ENCODE measurements at regions not wholly inside any gene's neighbourhood (a gene's known extent, or its start where the extent isn't known, plus 50 kb on each side); places are given as distances from the start of the nearest gene placed in this dataset.
"Not testable (repeated sequence)": the region's sequence is repeated elsewhere in the genome, so short reads cannot be mapped to it uniquely, and the experiment has no call there.

DNA sequence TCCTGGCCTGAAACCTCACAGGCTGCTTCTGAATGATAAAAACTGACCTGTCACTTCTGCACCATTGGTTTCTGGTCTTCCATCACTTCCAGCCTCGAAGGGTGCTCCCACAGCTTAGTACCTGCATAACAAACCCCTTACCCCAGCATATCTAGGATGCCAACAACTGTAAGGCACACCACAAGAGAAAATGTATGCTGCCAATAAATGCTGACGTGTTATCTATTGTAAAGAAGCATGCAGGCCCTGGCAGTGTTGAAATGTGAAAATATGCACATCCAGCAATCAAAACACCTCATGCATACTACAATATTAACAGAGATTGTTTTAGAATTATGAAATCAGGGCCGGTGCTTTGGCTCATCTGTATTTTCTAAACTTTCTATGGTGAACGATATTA lies 242.0 kb upstream of the NSMCE3 start:
- DNase-seq (ENCODE audit: low read depth in 2 of 2) = no peak

DNA sequence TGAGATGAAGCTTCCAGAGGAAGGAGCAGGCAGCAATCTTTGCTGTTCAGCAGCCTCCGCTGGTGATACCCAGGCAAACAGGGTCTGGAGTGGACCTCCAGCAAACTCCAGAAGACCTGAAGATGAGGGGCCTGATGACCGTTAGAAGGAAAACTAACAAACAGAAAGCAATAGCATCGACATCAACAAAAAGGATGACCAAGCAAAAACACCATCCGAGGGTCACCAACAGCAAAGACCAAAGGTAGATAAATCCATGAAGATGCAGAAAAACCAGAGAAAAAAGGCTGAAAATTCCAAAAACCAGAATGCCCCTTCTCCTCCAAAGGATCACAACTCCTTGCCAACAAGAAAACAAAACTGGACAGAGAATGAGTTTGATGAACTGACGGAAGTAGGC lies 235.9 kb upstream of the NSMCE3 start:
- DNase-seq (ENCODE audit: low read depth in 2 of 2) = not testable (repeated sequence)

DNA sequence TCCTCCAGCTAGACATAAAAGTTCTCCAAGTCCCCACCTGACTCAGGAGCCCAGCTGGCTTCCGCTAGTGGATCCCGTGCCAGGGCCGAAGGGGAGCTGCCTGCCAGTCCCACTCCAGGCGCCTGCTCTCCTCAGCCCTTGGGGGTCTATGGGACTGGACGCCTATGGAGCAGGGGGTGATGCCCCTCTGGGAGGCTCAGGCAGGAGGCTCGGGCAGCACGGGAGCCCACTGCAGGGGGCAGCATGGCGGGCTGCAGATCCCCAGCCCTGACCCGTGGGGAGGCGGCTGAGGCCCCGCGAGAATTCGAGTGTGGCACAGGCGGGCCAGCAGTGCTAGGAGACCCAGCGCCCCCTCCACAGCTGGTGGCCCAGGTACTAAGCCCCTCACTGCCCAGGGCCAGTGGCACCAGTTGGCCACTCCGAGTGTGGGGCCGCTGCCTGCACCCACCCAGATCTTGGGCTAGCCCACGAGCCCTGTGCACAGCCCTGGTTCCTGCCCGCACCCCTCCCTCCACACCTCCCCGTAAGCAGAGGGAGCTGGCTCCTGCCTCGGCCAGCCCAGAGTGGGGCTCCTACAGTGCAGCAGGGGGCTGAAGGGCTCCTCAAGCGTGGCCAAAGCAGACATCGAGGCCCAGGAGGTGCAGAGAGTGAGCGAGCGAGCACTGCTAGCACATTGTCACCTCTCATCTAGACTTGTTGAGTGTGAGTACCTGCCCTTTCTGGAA lies 221.3 kb upstream of the NSMCE3 start:
- no peak for DNase-seq (ENCODE audit: low read depth in 2 of 2)

DNA sequence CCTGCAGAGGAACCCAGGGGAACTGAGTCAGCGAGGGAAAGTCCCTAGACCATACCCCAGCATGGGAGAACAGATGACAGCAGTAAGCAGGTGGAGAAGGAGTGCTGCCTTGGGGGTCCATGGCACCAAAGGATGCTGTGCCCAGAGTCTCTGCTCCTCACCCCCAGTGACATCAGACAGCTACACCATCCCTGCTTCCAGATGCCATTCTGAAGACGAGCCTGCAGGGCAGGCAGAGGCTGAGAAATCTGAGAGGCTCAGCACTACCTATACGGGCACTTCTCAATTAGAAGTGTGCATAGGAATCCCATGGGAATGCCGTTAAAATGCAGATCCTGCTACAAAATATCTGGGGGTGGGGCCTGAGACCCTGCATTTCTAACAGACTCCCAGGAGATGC lies 211.3 kb upstream of the NSMCE3 start:
- no peak for DNase-seq (ENCODE audit: low read depth in 2 of 2)

DNA sequence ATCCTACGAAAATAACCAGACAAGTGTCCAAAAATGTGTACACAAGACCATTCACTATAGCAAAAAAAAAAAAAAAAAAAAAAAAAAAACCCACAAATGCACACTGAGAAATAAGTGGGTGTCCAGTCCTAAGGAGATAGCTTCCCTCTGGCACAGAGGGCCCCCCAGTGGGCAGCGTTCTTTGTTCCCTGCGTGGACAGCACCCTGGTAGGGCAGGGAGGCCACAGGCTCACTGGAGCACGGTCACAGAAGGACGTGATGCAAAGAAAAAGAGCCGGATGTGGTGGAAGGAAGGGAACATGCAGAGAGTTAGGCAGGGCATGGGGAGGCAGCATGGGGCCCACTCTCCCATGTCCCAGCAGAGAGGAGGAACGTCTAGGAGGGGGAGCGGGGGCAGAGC lies 210.7 kb upstream of the NSMCE3 start:
- no peak for DNase-seq (ENCODE audit: low read depth in 2 of 2)

DNA sequence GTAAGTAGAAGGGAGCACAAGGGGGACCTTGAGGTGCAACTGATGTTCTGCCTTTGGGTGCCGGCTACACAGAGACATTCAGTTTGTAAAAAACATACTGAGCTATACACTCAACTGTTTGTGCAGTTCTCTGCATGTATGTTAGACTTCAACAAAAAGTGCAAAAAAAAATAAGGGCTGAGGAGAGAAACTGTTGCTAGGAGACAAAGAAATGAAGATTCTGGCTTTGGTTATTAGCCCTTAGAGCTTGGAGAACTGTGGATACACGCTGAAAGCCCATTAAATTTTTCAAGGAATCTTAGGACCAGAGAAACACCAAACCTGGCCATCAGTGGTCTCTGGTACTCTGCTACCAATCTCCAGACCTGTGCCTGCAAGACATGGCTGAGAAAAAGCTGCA lies 207.6 kb upstream of the NSMCE3 start:
- DNase-seq (ENCODE audit: low read depth in 2 of 2) = no peak

DNA sequence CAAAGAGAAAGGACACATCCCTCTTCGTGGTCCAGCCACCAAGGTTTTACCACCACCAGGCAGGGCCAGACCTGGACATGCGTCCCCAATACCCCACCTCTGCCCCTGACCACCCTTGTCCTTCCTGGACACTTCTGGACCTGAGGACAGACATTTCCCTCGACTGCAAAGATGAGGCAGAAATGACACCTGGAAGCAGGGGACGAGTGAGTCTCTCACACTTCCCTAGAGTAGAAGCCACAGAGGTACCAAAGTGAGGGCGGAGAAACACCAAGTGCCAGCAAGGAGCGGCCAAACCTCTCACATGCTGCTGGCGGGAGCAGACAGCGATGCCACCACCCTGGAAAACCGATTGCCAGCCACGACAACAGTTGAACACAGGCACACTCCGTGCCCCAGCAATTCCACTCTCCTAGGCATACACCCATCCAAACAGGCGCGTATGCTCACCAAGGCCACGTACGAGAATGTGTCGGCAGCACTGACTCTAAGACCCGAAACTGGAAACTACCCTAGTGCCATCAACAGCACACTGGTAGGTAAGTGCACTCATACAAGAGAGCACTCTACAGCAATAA lies 207.0 kb upstream of the NSMCE3 start:
- no peak for DNase-seq (ENCODE audit: low read depth in 2 of 2)

DNA sequence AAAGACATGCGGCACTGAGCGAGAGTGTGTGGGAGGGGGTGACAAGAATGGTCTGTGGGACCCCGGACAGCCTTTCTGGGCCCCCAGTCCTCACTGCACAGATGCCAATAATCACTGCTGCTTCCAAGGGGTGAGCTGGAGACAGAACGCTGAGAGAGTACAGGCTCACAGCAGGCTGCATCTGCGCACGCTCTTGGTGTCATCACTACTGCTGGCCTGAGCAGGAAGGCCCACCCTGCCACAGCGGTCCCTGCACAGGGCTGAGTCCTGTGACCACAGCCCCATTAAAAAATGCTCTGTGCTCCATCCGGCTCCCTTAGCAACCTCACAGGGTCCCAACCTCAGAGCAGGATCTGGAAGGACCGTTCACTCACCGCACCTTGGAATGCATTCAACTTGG lies 205.5 kb upstream of the NSMCE3 start:
- DNase-seq (ENCODE audit: low read depth in 2 of 2) = no peak

DNA sequence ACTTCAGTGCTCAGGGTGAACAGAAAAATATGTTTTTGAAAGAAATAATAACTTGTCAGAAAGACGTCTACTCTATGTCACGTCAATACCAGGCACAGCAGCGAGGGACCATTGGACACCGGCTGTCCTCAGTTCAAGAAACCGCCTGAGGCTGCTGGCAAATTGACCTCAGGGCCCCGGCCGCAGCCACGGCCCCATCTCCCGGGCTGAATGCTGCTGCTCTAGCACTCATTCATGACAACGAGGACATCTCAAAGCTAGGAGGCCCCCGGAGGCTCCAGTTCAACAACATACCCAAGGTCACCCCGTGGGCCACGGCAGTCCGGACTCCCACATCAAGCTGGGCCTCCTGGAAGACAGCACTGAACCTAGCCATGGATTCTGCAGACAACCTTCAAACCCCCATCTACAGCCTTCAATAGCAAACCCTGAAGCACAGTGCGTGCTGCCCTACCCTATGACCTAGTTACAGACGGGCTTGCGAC lies 204.0 kb upstream of the NSMCE3 start:
- no peak for DNase-seq (ENCODE audit: low read depth in 2 of 2)

DNA sequence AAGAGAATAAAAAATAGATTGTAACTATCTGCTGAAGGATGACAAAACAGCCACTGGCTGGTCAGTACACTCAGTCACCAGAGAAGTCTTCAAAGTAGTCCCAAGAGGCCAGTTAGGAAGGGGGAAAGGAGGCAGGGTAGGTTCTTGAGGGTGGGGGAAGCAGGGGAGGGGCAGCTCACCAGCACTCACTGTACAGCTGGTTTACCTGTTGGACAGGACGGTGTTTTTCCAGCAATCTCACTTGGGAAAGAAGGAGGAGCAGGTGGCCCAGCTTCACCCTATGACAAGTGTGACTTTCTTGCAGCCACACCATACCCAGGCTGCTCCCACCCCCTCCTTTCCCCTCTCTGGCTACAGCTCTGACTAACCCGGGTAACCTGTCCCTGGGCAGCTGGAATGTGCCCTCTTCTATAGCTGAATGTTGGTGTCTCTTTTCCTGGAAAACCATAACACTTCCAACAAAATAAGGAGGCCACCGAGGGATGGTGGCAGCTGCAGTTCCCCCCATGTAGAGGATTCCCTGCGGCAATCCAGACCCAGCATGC lies 203.4 kb upstream of the NSMCE3 start:
- no peak for DNase-seq (ENCODE audit: low read depth in 2 of 2)

DNA sequence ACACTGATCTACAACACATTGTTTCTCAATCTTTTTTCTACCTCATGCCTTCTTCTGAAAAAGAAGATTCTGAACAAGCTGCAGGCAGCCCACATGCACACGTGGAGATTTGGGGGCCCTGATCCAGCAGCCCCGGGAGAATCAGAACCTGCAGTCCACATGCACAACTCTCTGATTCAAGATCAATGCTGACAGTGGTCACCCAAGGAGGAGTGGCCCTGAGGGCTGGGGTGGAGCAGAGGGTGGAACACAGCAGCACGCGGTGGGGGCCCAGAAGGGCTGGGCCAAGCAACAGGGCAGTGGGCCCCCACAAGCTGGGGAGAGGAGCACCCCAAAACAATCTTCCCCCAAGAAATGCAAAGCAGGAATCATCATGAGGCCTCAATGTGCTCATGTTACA lies 202.1 kb upstream of the NSMCE3 start:
- no peak for DNase-seq (ENCODE audit: low read depth in 2 of 2)

DNA sequence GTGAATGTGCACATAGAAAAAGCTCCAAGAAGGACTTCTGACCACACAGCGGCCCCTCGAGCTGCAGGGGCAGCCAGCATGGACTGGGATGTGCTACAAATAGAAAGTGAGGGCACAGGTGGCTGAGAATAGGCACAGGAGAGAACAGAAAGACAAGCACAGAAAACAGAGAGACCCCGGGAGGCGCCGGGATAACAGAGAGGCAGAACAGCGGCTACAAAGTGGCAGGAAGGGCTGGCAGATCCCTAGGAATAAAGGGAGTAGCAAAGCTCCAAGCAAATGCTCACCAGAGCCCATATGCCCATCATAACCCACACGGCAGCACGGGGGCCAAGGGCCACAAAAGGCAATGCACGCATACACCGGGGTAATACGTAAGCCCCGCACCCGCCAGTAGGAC lies 201.7 kb upstream of the NSMCE3 start:
- DNase-seq (ENCODE audit: low read depth in 2 of 2) = no peak

DNA sequence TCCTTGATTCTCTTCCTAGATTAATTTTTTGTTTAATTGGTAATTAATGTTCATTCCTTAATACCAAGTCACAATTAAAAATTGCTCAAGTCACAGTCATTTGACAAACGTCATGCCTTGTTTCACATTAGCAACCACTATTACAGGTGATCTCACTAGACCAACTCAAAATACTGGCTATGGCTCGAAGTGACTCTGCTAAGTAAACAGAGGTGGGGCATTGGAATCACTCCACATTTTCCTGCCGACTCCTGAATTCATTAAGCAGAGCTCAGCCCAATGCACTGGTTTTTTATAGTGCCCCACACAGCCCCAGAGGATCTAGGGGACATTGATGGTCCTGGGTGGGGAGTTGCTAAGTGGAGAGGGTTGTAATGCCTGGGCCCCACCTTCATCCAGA lies 201.2 kb upstream of the NSMCE3 start:
- no peak for DNase-seq (ENCODE audit: low read depth in 2 of 2)

DNA sequence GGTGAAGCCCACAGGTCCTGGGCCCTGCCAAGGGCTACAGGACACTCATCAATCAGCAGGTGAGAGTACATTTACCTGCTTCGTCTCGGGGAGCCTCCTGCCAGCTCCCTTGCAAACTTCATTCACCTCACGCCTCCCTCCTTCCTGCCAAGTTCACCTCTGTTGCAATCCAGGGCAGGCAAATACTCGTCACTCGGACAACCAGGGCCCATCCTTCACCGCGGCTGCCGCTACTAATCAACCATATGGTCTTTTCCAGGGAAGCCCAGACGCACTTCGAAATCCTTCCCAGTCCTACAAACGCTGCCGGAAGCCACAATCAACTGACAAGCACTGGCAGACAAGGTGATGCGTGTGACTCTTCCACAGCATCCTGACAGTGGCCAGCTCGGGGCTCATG lies 200.7 kb upstream of the NSMCE3 start:
- no peak for DNase-seq (ENCODE audit: low read depth in 2 of 2)

DNA sequence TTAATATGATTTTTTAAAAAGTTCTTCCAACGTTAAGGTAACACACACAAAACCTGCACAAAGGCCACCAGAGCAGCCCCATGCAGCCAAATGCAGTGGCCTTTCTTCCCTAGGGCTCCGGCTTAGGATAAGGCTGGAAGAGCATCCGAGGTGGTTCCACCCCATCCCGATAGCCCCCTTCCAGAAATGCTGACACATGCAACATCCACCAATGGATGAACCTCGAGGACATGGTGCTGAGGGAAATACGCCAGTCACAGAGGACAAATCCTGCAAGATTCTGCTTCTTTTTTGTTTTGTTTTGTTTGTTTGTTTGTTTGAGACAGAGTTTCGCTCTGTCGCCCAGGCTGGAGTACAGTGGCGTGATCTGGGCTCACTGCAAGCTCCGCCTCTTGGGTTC lies 199.3 kb upstream of the NSMCE3 start:
- DNase-seq (ENCODE audit: low read depth in 2 of 2) = no peak

DNA sequence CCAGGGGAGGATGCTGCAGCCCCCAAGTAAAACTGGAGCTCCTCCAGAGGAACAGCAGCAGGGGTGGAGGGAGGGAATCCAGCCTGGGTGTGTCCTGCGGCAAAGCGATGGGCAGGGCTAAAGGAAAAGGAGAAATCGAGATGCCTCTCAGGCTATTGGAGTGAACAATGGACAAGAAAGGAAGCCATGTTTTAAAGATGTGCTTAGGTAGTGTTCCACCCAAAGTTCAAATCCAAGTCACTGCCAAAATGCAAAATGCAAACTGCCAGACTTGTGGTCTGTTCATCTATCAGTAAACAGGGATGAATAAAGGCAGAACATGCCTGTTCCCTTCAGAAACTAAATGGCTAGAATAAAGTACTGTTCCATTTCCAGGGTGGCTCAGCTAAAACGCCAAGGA lies 197.5 kb upstream of the NSMCE3 start:
- DNase-seq (ENCODE audit: low read depth in 2 of 2) = no peak

DNA sequence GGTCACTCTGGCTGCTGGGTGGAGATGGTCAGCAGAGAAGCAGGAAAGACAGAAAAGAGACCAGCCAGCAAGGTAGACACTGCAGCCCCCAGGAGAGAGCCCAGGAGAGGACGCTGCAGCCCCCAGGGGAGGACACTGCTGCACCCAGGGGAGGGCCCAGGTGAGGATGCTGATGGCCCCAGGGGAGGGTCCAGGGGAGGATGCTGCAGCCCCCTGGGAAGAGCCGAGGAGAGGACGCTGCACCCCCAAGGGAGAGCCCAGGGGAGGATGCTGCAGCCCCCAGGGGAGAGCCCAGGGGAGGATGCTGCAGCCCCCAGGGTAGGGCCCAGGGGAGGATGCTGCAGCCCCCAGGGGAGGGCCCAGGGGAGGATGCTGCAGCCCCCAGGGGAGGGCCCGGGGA lies 196.7 kb upstream of the NSMCE3 start:
- DNase-seq (ENCODE audit: low read depth in 2 of 2) = no peak

DNA sequence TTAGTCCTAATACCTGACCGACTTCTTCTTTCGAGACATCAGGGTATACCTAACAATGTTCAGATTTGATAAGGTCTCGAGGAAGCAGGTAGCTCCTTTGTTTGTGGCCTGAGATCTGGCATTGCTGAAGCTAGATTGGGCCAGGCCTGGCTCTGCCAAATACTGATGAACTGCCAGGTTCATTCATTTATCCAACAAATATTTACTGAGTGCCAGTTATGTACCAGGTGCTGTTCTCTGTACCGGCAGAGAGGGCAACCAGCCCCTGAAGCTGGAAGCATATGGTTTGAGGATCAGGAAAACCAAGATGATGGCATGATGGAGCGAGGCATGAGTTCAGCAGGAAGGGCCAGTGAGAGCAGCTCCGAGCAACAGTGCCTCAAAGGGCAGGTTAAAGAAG lies 196.2 kb upstream of the NSMCE3 start:
- DNase-seq (ENCODE audit: low read depth in 2 of 2) = no peak

DNA sequence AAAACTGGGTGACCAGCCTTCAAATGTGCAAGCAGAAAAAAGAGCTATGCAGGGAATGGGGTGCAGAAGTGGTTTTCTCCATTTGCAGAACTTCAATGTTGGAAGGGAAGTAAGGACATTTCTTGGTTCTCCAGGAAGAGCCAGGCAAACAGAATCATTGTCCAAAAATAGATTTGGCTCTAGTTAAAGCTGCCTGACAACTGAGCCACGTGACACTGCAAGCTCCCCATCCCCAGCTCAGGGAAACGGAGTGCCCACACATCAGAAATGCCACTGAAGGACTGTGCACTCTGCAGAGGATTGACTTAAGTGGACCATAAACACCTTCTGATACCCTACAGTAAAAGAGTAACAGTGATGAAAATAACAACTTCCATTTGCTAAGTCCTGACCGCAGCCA lies 195.6 kb upstream of the NSMCE3 start:
- DNase-seq (ENCODE audit: low read depth in 2 of 2) = no peak

DNA sequence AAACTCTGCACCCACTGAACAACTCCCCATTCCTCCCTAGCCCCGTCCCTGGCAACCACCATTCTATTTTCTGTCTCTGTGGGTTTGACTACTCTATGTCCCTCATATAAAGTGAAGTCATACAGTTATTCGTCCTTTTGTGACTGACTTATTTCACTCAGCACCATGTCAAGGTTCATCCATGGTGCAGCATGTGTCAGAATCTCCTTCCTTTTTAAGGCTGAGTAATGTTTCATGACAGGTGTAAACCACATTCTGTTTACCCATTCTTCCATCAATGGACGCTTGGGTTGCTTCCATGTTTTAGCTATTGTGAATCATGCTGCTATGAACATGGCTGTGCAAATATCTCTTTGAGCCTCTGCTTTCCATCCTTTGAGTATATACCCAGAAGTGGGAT lies 192.3 kb upstream of the NSMCE3 start:
- no peak for DNase-seq (ENCODE audit: low read depth in 2 of 2)

DNA sequence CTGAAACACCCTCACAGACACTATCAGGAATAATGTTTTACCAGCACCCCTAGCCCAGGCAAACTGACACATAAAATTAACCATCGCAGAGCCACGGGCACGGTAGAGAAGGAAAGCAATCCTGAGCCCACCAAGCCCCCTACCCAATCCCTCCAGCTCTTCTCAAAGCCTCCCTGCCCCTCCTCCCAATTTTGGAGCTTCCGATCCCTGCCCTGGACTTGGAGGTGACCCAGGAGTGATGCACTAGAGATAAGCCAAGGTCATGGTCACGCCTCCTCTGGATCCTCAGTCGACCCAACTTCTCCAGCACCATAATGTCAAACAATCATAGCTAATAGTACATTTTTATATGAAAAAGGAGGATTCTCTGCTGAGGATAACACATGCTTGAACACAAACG lies 188.7 kb upstream of the NSMCE3 start:
- DNase-seq (ENCODE audit: low read depth in 2 of 2) = no peak

DNA sequence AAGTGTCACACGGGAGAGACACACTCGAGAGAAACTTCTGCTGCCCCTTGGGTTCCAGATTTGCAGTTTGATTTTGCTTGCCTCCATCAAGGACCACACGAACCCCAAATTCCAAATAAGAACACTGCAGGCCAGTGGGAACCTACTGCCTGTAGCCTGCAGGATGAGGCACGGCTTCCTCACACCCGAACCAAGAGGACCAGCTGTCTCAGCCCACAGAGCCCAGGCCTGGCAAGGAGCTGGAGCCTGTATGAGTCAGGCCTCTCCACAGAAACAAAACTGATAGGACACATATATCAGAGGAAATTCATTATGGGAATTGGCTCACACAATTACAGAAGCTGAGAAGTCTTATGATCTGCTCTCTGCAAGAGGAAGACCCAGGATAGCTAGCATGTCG lies 188.1 kb upstream of the NSMCE3 start:
- no peak for DNase-seq (ENCODE audit: low read depth in 2 of 2)

DNA sequence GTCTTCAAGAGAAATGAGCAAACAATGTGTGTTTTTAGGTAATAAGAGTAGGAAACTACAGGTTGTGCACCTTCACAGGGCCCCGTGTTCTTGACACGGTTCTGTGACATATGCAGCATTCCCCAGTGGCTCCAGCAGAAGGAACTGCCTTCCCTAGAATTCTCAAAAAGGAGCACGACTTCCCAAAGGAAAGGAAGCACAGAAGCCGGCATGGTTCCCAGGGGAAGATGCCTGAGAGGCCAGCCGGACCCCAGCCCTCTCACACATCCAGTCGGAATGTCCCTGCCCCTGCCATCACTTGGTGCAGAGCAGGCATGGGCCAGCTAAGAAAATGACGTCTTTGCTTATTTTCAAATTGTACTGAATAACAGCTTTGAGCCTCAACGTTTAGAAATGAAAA lies 187.3 kb upstream of the NSMCE3 start:
- DNase-seq (ENCODE audit: low read depth in 2 of 2) = no peak

DNA sequence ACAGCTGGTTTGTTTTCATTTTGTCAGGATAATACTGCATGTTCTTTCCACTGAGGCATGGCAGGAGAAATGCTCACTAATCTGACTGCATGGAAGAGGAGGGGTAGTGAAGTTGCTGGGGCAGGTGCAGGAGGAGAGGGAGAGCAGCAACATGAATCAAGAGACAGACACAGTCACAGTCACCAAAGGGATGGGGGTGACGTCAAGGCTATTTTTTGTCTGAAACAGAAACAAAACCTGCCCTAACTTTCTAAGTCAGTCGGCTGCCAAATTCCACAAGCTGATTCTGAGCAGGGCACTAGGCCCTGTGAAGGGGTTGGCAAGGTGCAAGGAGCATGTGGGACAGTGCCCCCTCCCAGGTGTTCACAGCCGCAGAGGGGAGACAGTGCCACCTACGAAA lies 186.6 kb upstream of the NSMCE3 start:
- no peak for DNase-seq (ENCODE audit: low read depth in 2 of 2)
